ENCODE measurements at regions not wholly inside any gene's neighbourhood (a gene's known extent, or its start where the extent isn't known, plus 50 kb on each side); places are given as distances from the start of the nearest gene placed in this dataset.

GRCh38 chr4:35643661-35644060, 600.7 kb downstream of the ARAP2 start:
- H3K4me3 ChIP-seq (ENCODE audit: low read depth, low read length): no peak overlapping the region
- TF ChIP-seq CTCF (IDR thresholded peaks at IDR 0.05; ENCODE audit: insufficient read depth, low read depth, low read length): no peak
- no peak for DNase-seq (ENCODE audit: low read depth)

- TF ChIP-seq CTCF (IDR thresholded peaks at IDR 0.05; ENCODE audit: insufficient read depth, low read depth, low read length): no peak
- no peak overlapping the region for H3K4me3 ChIP-seq (ENCODE audit: low read depth, low read length)
- no peak for DNase-seq (ENCODE audit: low read depth)
Measured at GRCh38 chr4:35644591-35644990, 599.7 kb downstream of the ARAP2 start.

- no peak for DNase-seq (ENCODE audit: low read depth)
- no peak overlapping the region for H3K4me3 ChIP-seq (ENCODE audit: low read depth, low read length)
- TF ChIP-seq CTCF (IDR thresholded peaks at IDR 0.05; ENCODE audit: insufficient read depth, low read depth, low read length): no peak
Measured at GRCh38 chr4:35649011-35649410, 595.3 kb downstream of the ARAP2 start.

- no peak for TF ChIP-seq CTCF (IDR thresholded peaks at IDR 0.05; ENCODE audit: insufficient read depth, low read depth, low read length)
- no peak overlapping the region for H3K4me3 ChIP-seq (ENCODE audit: low read depth, low read length)
- no peak for DNase-seq (ENCODE audit: low read depth)
Measured at GRCh38 chr4:35649778-35650177, 594.5 kb downstream of the ARAP2 start.

GRCh38 chr4:35652197-35652596, 592.1 kb downstream of the ARAP2 start:
- DNase-seq (ENCODE audit: low read depth): no peak
- TF ChIP-seq CTCF (IDR thresholded peaks at IDR 0.05; ENCODE audit: insufficient read depth, low read depth, low read length): no peak
- no peak overlapping the region for H3K4me3 ChIP-seq (ENCODE audit: low read depth, low read length)

GRCh38 chr4:35653451-35653850, 590.9 kb downstream of the ARAP2 start:
- TF ChIP-seq CTCF (IDR thresholded peaks at IDR 0.05; ENCODE audit: insufficient read depth, low read depth, low read length): no peak
- no peak overlapping the region for H3K4me3 ChIP-seq (ENCODE audit: low read depth, low read length)
- no peak for DNase-seq (ENCODE audit: low read depth)

- TF ChIP-seq CTCF (IDR thresholded peaks at IDR 0.05; ENCODE audit: insufficient read depth, low read depth, low read length): no peak
- no peak overlapping the region for H3K4me3 ChIP-seq (ENCODE audit: low read depth, low read length)
- no peak for DNase-seq (ENCODE audit: low read depth)
Measured at GRCh38 chr4:35673137-35673536, 571.2 kb downstream of the ARAP2 start.
